Pancreas (tissue), 10 donors: ENCODE measurements at regions not wholly inside any gene's neighbourhood (a gene's known extent, or its start where the extent isn't known, plus 50 kb on each side); places are given as distances from the start of the nearest gene placed in this dataset.

Experiments
- ATAC-seq, 4 donors: fragments of 200-7000 bp; cut with Tn5 transposase; one replicate each; pipeline versions ENCODE4 v1.8.0 to v1.9.1; 2020; ENCODE audit warnings: mild to moderate bottlenecking in 4 of 4, moderate library complexity in 4 of 4
- DNase-seq, 6 donors: peaks; one replicate each; pipeline ENCODE4 v3.0.0-alpha.2; 2020
- FAIRE-seq: peaks from 2 replicates; lab custom pipeline; 2012; peaks lifted over from hg19 to GRCh38; lab: Jason Lieb, UNC
- H3K27ac ChIP-seq, 4 donors: fragments of 200-600 bp; sonication (generic); 1 replicate in 3 of 4; 2 replicates in 1 of 4; pipeline versions ENCODE4 v1.5.0 to v1.8.0; 2020
- H3K27me3 ChIP-seq, 4 donors: fragments of 200-600 bp; one replicate each; pipeline ENCODE4 v1.8.0; 2021
- H3K36me3 ChIP-seq, 3 donors: fragments of 200-600 bp; sonication (generic) in 1 of 3; one replicate each; pipeline versions ENCODE4 v1.5.0 to v1.8.0; 2020 to 2021
- H3K4me1 ChIP-seq, 3 donors: fragments of 200-600 bp; one replicate each; pipeline ENCODE4 v1.8.0; 2021
- H3K4me3 ChIP-seq, 4 donors: fragments of 200-600 bp; sonication (generic) in 2 of 4; one replicate each; pipeline versions ENCODE4 v1.5.0 to v1.8.0; 2020 to 2021
- H3K9me3 ChIP-seq, 4 donors: fragments of 200-600 bp; one replicate each; pipeline ENCODE4 v1.8.0; 2021
- CTCF ChIP-seq, 4 donors: fragments of 200-600 bp; sonication (generic) in 3 of 4; IDR thresholded peaks; one replicate each; pipeline versions ENCODE4 v1.5.0 to v1.8.0; 2021; ENCODE audit warnings: antibody characterized with exemption in 4 of 4
- WGBS, 2 donors: extraction: QIAGEN DNeasy Blood & Tissue Kit; methylation state at CpG; one replicate each; pipeline ENCODE4 v1.1.7; 2013; 5-methylcytosine and 5-hydroxymethylcytosine counted together
- intact Hi-C, 3 donors: fragments of 100-400 bp; cut with DNase I; formaldehyde crosslinking; loops; one replicate each; pipeline versions ENCODE4 v1.11.1 to v1.14.2; 2022
- donor health status: healthy with polysubstance abuse.
- donor health status: DM: no; HTN: no; CAD: no; lungs with moderate emphysema.
- donor health status: DM: no; HTN: no; CAD: no.
- donor health status: control.
- donor health status: control.
- donor health status: Bipolar disorder and iron deficiency.
- donor health status: DM: yes; HTN: yes; CAD: no.
- donor health status: DM: no; HTN: no; CAD: no.
- donor health status: DM: no; HTN: no; CAD: no.
- donor health status: DM: yes; HTN: yes; CAD: no.

DNA sequence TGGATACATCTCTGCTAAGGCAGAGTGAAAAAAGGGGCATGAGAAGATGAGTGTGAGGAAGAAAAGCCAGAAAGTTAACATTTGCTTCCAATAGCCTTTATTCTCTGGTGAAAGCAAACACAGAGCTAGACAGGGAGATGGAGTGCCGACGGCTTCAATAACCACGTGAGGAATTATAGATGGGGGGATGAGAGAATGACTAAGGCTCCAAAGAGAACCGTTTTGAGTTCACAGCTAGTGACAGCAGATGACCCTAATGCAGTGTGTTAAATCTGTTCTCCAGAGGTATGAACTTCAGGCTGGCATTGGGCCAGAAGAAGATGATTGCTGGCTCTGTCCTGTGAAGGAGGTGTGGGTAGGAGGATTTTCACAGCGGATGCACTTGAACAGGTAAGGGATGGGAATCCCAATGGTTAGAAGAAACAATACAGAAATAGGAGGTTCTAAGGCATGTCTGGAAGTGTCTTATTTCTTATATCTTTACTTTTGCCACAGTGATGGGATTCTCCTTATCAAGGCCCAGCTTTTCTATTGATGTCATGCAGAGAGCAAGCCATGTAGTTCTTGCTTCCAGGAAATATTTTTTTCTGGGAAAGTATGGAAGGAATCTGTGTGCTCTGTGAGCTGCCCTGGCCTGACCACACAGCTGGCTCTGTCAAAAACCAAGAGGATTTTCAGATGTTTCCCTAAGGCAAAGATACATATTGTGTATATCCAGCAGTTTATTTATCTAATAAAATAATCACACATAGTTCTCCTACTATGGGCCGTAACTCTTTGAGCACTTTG, 573.8 kb downstream of the LTN1 start:
- H3K27me3 ChIP-seq, result no peaks in the 10 kb centered on the region
- no peaks in the 10 kb centered on the region for H3K9me3 ChIP-seq
- H3K4me3 ChIP-seq, result no peak overlapping the region
- WGBS, 2 donors, result 77 to 79% methylated on average over 6 of the region's 6 CpGs
- TF ChIP-seq CTCF (IDR thresholded peaks at IDR 0.05), result no peak
- no peak for FAIRE-seq
- H3K4me1 ChIP-seq, result no peaks in the 10 kb centered on the region
- intact Hi-C loops, result no loop called here
- no peak overlapping the region for H3K27ac ChIP-seq
- no peak for ATAC-seq
- no peak for DNase-seq
- no peaks in the 10 kb centered on the region for H3K36me3 ChIP-seq

- Histone ChIP-seq H3K9me3 (no peaks in the 10 kb centered on the region), H3K4me1 (no peaks in the 10 kb centered on the region), H3K36me3 (no peaks in the 10 kb centered on the region), H3K27ac (no peak overlapping the region), H3K4me3 (no peak overlapping the region), H3K27me3 (no peaks in the 10 kb centered on the region)
- WGBS, 2 donors, result 65 to 77% methylated on average over 2 of the region's 2 CpGs
- ATAC-seq, result no peak
- intact Hi-C loops, result no loop called here
- FAIRE-seq, result no peak
- TF ChIP-seq CTCF (IDR thresholded peaks at IDR 0.05), result no peak
- DNase-seq, result no peak
These were observed 582.4 kb downstream of the LTN1 start for GRCh38 chr21:28410256-28410655.

DNA sequence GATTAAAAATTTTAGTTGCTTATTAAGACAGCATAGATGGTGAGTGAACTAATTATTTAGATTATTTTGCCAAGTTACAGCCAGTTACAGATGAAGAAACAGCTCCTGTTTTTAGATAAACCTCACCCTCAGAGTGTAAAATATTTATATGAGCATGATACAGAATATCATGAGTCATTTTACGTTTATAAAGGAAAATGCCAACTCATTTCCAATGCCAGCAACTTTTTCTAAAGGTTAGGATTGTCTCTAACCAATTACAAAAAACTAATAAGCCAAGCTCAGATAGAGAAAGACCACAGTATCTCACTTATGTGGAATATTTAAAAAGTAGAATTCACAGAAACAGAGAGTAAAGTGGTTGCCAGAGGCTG, 590.1 kb downstream of the LTN1 start:
- intact Hi-C loops, result no loop called here
- no peak overlapping the region for H3K27ac ChIP-seq
- FAIRE-seq (no peak), DNase-seq (no peak), ATAC-seq (no peak)
- 56 to 65% methylated on average over 1 of the region's 1 CpG for WGBS, 2 donors
- H3K4me1 ChIP-seq, result peaks cover 0 to 2% (median 0%) of the 10 kb centered on the region in 3 donors
- no peaks in the 10 kb centered on the region for H3K36me3 ChIP-seq
- no peak overlapping the region for H3K4me3 ChIP-seq
- TF ChIP-seq CTCF (IDR thresholded peaks at IDR 0.05), result no peak
- H3K27me3 ChIP-seq, result no peaks in the 10 kb centered on the region
- no peaks in the 10 kb centered on the region for H3K9me3 ChIP-seq

DNA sequence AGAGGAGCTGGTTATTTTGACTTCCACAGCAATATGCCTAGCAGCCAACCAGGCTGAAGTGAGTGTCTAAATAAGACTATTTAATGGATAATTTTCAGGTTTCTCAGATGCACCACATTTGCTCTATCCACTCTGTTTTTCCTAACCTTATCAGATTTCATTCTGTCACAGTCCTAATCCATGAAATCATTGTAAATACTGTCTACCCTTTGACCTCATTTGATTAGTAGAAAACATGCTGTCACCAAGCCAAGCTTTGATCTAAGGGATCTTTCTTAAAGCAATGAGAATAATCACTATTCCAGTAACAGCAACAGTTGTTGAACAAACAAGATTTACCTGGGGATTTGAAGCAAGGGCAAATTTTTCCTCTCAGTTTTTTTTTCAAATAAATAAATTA, 595.6 kb downstream of the LTN1 start:
- Histone ChIP-seq H3K9me3 (no peaks in the 10 kb centered on the region), H3K4me1 (peaks cover 0 to 4% (median 0%) of the 10 kb centered on the region in 3 donors), H3K27me3 (no peaks in the 10 kb centered on the region), H3K4me3 (no peak overlapping the region), H3K27ac (no peak overlapping the region), H3K36me3 (no peaks in the 10 kb centered on the region)
- DNase-seq (no peak), FAIRE-seq (no peak), ATAC-seq (no peak)
- TF ChIP-seq CTCF (IDR thresholded peaks at IDR 0.05), result no peak
- intact Hi-C loops, result no loop called here

GRCh38 chr21:28396421-28396820, 596.3 kb downstream of the LTN1 start:
- ATAC-seq, result no peak
- intact Hi-C loops, result no loop called here

More at GRCh38 chr21:28396421-28396820, 596.3 kb downstream of the LTN1 start:
- H3K4me1 ChIP-seq, result peaks cover 0 to 4% (median 0%) of the 10 kb centered on the region in 3 donors
- no peak overlapping the region for H3K4me3 ChIP-seq
- H3K9me3 ChIP-seq, result no peaks in the 10 kb centered on the region
- no peaks in the 10 kb centered on the region for H3K27me3 ChIP-seq
- peak in 1 of 6 donors; percentile 26 for DNase-seq
- TF ChIP-seq CTCF (IDR thresholded peaks at IDR 0.05), result no peak
- no peak for FAIRE-seq
- H3K36me3 ChIP-seq, result no peaks in the 10 kb centered on the region
- no peak overlapping the region for H3K27ac ChIP-seq
- 79 to 88% methylated on average over 5 of the region's 5 CpGs for WGBS, 2 donors
